GM19372 (cell line): ENCODE measurements at regions not wholly inside any gene's neighbourhood (a gene's known extent, or its start where the extent isn't known, plus 50 kb on each side); places are given as distances from the start of the nearest gene placed in this dataset.
"Not testable (repeated sequence)": the region's sequence is repeated elsewhere in the genome, so short reads cannot be mapped to it uniquely, and the experiment has no call there.

Experiments used
- ATAC-seq: cut with Tn5 transposase; IDR thresholded peaks from one replicate; pipeline ENCODE4 v1.9.1; 2021; ENCODE audit warnings: mild to moderate bottlenecking, low read depth, moderate library complexity; ENCODE audit not compliant: unreplicated experiment

DNA sequence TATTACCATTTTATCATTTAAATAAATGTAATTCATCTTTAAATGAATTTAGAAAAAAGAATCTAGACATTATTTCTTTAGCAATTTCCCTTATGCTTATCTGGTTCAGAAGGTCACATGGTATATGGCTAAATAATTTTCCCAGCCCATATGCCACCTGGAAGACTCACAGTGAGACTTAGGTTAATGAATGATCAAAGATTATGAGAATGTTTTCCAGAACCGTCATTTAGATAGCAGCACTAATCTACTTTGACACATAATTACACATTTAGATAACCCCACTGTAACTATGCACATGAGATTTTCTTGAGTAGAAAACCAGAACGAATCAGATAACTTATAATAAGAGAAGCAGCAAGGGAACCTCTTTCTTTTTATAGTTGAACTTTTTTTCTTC is 124.9 kb upstream of the CCDC180 start:
- ATAC-seq: not testable (repeated sequence)

DNA sequence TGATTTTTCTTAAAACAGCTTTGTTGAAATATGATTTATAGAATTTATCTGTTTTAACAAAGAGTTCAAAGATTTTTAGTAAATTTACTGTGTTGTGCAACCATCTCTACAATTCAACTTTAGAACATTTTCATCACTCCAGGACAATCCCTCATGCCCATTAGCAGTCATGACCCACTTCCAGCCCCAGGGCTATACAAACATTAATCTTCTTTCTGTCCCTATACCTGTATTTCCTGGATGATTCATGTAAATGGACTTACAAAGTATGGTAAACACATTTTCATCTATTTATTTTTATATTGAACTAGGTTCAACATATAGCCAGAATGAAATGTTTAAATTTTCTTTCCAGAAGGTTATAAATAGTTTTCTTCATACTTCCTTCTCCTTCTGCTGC is 127.8 kb upstream of the CCDC180 start:
- ATAC-seq: no peak

DNA sequence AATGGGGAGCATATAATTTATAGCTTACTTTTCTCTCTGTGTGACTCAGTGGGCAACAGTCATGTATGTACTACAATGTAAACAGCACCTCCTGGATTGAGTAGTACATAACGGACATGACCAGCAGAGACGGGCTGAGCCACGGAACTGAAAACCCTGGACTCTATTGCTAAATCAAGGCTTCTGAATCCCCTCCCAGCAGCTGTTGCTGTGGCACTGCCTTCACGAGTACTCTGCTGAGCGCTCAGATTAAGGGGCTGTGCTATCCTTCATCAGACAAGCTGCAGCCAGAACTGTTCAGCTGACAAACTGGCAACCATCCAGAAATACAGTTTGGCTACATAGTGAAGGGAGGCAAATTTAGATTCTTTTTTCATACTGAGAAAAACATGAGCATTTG is 131.3 kb upstream of the CCDC180 start:
- ATAC-seq: no peak

DNA sequence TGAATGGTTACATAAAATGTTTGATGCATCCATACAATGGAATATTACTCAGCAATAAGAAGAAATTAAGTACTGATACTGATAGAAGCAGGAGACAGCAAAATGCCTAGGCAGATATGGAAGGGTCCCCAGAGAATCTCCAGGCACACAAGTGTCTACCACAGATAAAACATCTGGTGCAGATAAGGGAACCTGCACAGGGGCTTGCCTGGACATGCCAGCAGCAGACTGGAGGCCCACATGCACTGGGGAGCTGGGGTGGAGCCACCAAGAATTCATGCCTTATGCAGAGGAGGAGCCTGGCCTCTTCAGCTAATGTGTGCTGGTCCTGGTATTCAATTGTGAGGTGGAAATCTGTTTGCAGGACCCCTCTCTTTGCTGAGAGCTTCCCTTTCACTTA is 129.2 kb upstream of the CTSV start:
- ATAC-seq: not testable (repeated sequence)

DNA sequence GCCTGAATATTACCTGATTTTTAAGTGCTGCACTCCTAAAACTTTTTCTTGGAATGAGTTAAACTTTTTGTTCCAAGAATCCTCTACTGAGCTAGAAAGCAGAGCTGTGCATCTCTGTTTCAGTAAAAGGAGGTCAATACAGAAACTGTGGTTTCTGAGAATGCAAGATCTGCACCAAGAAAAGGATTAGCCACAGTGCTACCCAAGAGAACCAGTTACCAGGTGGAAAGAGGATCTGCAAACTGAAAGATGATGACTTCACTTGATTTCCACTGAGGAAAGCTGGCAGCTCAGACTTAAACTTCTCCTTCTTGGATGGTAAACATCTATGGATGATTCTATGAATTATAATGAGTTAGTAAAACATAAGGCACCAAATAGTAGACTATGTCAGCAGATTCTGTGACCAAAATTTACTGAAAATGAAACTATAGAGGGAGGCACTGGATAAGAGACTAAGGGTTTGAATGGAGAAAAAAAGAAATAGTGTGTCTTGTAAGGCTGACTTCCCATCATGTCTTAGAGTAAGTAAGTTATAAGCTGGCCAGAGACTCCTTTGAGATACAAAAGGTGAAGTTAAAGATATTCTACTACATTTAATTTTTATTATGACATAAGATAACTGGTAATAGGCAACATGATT is 127.7 kb upstream of the CTSV start:
- not testable (repeated sequence) for ATAC-seq

DNA sequence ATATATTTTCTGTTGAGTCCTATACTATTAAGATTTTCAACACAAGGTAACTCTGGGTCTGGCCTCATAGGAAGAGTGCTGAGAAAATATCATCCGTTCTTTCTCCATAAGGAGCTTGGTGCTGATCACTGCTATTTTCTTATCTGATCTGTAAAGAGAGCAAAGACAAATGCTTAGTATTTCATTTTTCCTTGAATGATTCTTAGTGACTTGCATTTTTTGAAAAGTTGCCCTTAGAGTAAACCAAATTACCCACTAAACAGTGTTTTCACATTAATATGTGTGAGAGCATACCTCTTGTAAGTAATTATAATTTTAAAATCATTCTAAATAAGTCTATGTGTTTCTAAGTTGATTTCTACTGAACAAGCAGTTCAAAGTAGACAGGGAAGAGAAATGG is 121.3 kb upstream of the CTSV start:
- no peak for ATAC-seq

DNA sequence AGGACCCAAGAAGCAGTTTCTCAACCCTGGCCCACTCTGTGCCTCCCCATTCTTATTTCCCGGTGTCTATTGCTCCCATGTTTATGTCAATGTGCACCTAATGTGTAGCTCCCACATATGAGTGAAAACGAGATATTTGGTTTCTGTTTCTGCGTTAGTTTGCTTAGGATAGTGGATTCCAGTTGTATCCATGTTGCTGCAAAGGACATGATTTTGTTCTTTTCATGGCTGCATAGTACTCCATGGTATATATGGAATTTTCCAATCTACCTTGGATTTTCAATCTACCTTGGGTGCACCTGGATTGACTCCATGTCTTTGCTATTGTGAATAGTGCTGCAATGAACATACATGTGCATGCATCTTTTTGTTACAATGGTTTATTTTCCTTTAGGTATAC is 119.8 kb upstream of the CTSV start:
- ATAC-seq: not testable (repeated sequence)

DNA sequence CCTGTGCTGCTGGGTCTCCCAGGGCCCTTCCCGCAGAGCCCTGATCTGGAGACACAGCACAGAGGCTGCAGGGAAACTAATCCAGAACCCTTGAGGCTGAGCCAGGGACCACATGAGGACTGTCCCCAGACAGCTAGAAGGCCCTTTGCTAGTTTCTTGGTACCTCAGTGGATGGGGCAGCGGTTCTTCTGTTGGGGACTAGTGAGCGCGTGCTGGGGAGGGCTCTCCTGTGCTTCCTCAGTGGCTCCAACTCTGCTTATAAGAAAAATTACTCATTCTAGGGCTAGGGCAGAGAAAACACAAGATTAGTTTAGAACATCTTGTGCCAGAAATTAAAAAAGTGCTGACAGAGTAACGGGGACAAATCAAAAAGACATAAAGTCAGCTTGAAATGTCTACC is 116.5 kb upstream of the CTSV start:
- ATAC-seq: not testable (repeated sequence)

DNA sequence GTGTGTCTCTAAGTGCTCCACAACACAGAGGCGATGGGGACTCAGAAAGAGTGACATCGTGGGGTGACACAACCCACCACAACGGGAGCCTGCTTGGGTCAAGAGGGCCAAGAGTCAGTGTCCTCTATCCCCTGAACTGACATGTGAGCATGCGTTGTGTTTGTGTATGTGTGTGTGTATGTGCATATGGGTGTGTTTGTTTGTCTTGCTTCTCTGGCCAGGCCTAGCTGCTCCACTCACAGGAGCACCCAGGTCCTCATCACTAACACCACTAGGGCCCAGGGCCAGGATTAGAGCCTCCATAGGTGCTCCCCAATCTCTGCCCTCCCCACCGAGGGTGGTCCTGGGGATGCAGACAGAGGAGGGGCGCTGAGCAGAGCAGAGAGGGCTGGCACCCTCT is 115.0 kb upstream of the CTSV start:
- no peak for ATAC-seq

DNA sequence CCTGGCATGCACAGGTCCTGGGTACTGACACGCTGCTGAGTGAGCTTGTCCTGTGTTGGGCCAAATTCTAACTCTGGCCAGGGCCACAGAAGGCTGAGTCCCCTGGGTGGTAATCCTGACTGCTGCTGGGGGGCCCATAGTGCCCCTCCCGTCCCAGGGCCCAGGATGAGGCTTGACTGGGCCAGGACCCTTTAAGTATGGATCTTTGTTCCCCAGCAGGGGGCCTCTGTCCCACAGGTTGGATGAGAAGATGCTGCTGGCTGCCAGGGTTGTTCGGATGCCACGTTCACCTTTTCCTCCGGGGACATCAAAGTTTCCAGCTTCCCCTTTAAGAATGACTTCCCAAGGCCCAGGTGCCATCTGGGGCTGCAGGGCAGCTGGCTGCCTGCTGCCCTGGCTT is 114.2 kb upstream of the CTSV start:
- not testable (repeated sequence) for ATAC-seq

DNA sequence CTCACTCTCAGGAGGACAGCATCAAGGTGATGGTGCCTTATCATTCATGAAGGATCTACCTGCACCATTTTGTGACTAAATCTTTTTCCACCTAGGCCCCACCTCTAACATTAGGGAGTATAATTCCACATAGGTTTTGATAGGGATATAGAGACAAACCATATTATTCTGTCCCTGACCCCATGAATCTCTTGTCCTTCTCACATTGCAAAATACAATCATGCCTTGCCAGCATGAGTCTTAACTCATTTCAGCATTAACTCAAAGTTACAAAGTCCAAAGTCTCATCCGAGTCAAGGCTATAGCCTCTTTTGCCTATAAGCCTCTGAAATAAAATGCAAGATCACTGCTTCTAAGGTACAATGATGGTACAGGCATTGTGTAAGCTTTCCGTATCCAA is 111.5 kb upstream of the CTSV start:
- not testable (repeated sequence) for ATAC-seq

DNA sequence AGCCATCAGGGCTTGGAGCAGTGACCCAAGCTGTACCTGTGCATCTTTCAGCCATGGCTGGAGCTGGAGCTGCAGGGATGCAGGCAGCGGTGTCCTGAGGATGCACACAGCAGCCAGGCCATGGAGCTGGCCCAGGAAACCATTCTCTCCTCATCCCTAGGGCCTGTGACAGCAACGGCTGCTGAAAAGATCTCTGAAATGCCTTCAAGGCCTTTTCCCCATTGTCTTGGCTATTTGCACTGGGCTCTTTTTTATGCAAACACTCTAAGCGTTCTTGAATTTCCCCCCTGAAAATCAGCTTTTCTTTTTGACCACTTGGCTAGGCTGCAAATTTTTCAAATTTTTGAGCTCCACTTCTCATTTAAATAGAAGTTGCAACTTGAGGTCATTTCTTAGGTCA is 109.5 kb upstream of the CTSV start:
- ATAC-seq: not testable (repeated sequence)

DNA sequence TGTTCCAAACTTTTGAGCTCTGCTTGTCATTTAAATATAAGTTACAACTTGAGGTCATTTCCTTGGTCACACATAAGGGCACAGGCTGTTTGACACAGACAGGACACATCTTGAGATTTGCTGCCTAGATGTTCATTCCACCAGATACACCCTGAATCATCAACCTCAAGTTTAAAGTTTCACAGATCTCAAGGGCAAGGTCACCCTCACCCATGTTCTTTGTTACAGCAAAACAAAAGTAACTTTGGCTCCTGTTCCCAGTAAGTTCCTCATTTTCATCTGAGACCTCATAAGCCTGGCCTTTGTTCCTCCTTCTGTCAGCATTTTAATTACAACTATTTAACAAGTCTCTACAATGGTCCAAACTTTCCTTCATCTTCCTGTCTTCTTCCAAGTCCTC is 106.7 kb upstream of the CTSV start:
- ATAC-seq: not testable (repeated sequence)

DNA sequence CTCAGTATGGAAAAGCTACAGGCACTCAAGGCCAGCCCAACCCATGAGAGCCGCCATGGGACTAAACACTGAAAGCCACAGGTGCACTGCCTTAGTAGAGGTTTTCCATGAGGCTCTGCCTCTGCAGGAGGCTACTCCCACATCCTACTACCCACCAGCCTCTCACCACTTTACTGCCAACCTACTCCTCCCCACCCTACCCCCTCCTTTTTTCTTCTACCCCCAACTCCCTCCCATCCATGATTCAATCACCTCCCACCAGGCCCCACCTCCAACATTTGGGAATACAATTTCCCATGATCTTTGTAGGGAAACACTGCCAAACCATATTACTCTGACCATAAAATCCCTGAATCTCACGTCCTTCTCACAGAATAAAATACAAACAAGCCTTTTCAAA is 101.6 kb upstream of the CTSV start:
- no peak for ATAC-seq

DNA sequence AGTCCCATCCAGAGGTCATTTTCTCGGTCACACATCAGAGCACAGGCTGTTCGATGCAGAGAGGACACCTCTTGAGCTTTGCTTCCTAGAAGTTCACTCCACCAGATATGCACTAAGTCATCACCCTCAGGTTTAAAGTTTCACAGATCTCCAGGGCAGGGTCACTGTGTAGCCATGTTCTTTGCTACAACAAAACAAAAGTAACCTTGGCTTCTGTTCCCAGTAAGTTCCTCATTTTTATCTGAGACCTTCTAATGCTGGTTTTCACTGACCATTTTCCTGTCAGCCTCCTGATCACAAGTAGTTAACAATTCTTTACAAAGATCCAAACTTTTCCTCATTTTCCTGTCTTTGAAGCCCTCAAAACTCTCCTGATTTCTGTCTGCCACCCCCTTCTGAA is 97.5 kb upstream of the CTSV start:
- ATAC-seq: no peak

DNA sequence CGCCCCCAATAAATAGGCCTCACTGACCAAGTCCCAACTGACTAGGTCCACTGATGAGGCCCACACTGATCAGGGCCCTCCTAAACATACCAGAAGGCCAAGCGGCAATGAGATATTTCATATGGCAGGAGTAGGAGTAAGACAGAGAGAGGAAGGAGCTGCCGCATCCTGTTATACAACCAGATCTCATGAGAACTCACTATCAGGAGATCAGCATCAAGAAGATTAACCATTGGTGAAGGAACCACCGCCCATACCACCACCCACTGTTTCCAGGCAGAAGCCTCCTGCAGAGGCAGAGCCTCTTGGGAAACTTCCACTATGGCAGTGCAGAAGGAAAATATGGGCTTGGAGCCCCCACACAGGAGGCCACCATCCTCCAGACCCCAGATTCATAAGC is 95.0 kb upstream of the CTSV start:
- ATAC-seq: not testable (repeated sequence)

DNA sequence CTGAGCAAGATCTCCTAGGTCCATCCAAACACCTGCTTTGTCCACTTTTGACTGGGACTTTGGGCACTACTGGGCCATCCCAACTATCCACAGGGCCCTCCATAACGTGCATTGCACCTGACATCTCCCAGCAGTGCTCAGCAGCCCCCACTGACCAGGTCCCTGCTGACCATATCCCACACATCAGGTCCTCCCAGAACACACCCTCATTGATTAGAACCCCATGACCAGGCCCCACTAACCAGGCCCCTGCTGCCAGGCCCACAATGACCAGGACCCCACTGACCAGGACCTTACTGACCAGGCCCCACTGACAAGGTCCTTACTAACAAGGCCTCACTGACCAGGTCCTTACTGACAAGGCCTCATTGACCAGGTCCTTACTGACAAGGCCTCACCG is 93.9 kb upstream of the CTSV start:
- no peak for ATAC-seq

DNA sequence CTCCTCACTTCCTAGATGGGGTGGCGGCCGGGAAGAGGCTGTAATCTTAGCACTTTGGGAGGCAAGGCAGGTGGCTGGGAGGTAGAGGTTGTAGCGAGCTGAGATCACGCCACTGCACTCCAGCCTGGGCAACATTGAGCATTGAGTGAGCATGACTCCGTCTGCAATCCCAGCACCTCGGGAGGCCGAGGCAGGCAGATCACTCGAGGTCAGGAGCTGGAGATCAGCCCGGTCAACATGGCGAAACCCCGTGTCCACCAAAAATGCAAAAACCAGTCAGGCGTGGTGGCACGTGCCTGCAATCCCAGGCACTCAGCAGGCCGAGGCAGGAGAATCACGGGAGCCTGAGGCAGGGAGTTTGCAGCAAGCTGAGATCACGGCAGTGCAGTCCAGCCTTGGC is 91.9 kb upstream of the CTSV start:
- ATAC-seq: not testable (repeated sequence)

DNA sequence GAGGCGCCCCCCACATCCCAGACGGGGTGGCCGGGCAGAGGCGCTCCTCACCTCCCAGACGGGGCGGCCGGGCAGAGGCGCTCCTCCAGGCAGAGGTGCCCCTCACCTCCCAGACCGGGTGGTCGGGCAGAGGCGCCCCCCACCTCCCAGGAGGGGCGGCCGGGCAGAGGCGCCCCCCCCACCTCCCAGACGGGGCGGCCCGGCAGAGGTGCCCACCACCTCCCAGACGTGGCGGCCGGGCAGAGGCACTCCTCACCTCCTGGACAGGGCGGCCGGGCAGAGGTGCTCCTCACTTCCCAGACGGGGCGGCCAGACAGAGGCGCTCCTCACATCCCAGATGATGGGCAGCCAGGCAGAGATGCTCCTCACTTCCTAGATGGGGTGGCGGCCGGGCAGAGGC is 91.4 kb upstream of the CTSV start:
- not testable (repeated sequence) for ATAC-seq

DNA sequence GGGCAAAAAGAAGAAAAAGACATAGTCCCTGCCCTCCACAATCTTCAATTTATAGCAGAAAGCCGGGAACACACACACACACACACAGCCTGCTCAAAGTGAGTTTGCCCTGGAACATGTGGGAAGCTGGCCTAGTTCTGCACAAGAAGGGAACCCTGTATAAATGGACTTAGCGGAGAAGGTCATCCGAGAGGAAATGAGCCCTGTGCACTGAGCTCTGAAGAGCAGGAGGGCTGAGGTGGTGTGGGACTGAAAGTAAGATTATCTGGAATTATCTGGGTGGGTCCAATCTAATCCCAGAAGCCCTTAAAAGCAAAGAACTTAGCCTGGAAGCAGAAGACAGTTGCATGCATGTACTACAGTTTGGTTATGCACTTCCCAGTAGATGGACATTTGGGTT is 90.0 kb upstream of the CTSV start:
- no peak for ATAC-seq

DNA sequence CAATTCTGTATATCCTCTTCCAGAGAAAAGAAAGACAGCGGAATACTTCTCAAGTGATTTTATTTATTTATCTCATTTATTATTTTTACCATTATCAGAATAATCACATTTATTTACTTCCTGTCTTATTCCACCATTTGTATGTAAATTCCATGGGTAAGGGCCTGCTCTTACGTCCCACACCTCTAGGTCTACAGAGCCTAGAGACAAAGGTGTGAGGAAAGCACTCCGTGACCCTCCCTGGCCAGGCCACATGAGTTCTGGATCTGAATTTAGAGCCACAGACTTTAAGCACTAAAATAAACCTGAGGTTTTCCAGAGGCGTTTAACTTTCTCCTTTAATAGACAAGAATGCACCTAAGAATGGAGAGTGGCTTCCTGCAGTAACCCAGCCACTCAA is 85.3 kb upstream of the CTSV start:
- no peak for ATAC-seq

DNA sequence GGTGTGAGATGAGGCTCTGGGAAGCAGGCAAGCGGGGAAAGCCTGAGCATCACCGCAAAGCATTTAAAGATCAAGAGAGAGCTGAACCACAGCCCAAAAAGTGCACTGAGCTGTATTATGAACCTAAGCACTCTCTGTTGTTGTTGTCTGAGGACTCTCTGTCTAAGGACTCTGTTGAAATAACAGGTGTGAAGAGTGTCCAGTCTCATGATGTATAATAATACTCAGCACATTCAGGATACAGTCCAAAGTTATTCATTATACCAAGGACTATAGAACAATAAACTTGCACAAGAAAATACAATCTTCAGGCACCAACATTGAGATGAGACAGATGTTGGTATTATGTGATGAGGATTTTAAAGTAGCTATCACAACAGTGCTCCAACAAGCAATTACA is 71.8 kb upstream of the CTSV start:
- ATAC-seq: no peak

DNA sequence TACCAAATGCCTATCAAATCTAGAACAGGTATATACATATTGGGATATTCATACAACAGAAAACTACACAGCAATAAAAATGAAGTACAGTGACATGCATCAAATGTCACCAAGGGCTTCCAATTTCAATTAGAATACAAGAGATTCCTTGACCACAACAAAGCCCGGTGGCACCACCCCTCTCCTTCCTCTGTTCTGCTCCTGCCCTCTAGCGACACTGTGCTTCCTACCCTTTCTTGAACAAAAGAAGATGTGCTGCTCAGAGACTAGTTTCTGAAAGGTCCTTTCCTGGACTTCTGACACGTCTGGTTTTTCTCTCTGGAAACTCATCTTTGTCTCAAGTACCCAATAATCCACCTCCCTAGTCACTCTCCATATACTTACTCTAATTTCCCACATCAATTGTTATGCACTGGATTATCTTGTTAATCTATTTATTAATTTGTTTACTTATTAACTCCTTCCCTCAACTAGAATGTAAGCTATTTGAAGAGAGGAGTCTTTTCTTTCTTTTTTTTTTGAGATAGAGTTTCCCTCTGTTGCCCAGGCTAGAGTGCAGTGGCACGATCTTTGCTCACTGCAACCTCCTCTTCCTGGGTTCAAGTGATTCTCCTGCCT is 70.4 kb upstream of the CTSV start:
- no peak for ATAC-seq
